GM21515 (cell line): ENCODE measurements at regions not wholly inside any gene's neighbourhood (a gene's known extent, or its start where the extent isn't known, plus 50 kb on each side); places are given as distances from the start of the nearest gene placed in this dataset.

Experiments
- ATAC-seq: cut with Tn5 transposase; IDR thresholded peaks from one replicate; pipeline ENCODE4 v1.9.1; 2021; ENCODE audit not compliant: unreplicated experiment

GRCh38 chr11:103850419-103851165 is 185.8 kb upstream of the DDI1 start:
- no peak for ATAC-seq

DNA sequence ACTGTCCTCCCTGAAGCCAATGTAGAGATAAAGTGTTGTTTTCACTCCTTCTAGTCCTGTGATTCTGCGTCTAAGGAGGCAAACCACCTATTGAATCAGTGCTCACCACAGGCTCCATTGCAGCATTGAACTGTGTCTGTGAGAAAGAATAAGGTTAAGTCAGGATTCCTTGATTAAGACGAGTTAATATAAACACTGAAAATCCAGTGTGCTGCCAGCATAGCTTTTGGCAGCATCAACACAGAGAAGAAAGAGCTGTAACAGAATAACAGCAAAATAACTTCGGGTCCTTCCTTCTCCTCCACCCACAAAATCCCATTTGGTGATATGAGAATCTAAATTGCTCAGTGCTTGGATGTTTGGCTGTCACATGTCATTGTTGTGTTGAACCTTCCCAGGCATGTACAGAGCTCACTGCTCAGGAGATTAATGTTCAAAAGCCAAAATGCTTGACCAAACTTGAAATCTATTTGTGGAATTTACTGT is 185.2 kb upstream of the DDI1 start:
- no peak for ATAC-seq
